ENCODE measurements at regions not wholly inside any gene's neighbourhood (a gene's known extent, or its start where the extent isn't known, plus 50 kb on each side); places are given as distances from the start of the nearest gene placed in this dataset.

- TF ChIP-seq CTCF (IDR thresholded peaks at IDR 0.05; ENCODE audit: low read depth, low read length, missing input control), result no peak
- TF ChIP-seq SP1 (IDR thresholded peaks at IDR 0.05), result peak; percentile 97
- peak; percentile 96 for TF ChIP-seq ZBTB33 (IDR thresholded peaks at IDR 0.05)
- peak; percentile 81 for TF ChIP-seq ATF3 (IDR thresholded peaks at IDR 0.05)
- peak; percentile 78 for TF ChIP-seq REST (IDR thresholded peaks at IDR 0.05)
- peak; percentile 87 for TF ChIP-seq YY1 (IDR thresholded peaks at IDR 0.05)
- peak in 1 of 2 donors; percentile 61 for TF ChIP-seq GABPA (IDR thresholded peaks at IDR 0.05 in 1 of 2, conservative IDR thresholded peaks at IDR 0.05 in 1 of 2)
- peak; percentile 70 to 71 for TF ChIP-seq RAD21 (IDR thresholded peaks at IDR 0.05)
- peak; percentile 48 for TF ChIP-seq TAF1 (conservative IDR thresholded peaks at IDR 0.05)
- peak in 1 of 2 donors; percentile 87 for TF ChIP-seq EGR1 (IDR thresholded peaks at IDR 0.05; ENCODE audit: low read depth in 2 of 2)
Observed at GRCh38 chr2:8125741-8126711, 555.8 kb upstream of the ID2 start.
